ENCODE measurements at regions not wholly inside any gene's neighbourhood (a gene's known extent, or its start where the extent isn't known, plus 50 kb on each side); places are given as distances from the start of the nearest gene placed in this dataset.
A peak's percentile ranks its signal among the peaks of the same experiment; 100 is the strongest.

- TF ChIP-seq CTCF (IDR thresholded peaks at IDR 0.05; ENCODE audit: unreplicated experiment), result no peak
- H3K36me3 Mint-ChIP-seq (ENCODE audit: low read depth, unreplicated experiment), result no peaks in the 10 kb centered on the region
Observed at GRCh38 chrX:52261125-52261462, 76.4 kb downstream of the MAGED4 start.

GRCh38 chrX:52261463-52262194 lies 76.9 kb downstream of the MAGED4 start:
- no peaks in the 10 kb centered on the region for H3K9me3 Mint-ChIP-seq (ENCODE audit: unreplicated experiment)
- TF ChIP-seq CTCF (IDR thresholded peaks at IDR 0.05; ENCODE audit: unreplicated experiment), result peak; percentile 91
- peak overlapping the region; percentile 93 for H3K4me3 Mint-ChIP-seq (ENCODE audit: unreplicated experiment)
- no peaks in the 10 kb centered on the region for H3K36me3 Mint-ChIP-seq (ENCODE audit: low read depth, unreplicated experiment)
- H3K4me1 Mint-ChIP-seq (ENCODE audit: unreplicated experiment), result peaks cover 5% of the 10 kb centered on the region
- peaks cover 2% of the 10 kb centered on the region for H3K27me3 Mint-ChIP-seq (ENCODE audit: unreplicated experiment)
- H3K27ac Mint-ChIP-seq (ENCODE audit: unreplicated experiment), result peak overlapping the region; percentile 99
- peak; percentile 76 for DNase-seq (ENCODE audit: low spot score)

More at GRCh38 chrX:52261125-52261462, 76.4 kb downstream of the MAGED4 start:
- Mint-ChIP-seq H3K4me1 (ENCODE audit: unreplicated experiment) (peaks cover 5% of the 10 kb centered on the region), H3K27ac (ENCODE audit: unreplicated experiment) (peak overlapping the region; percentile 99), H3K9me3 (ENCODE audit: unreplicated experiment) (no peaks in the 10 kb centered on the region), H3K27me3 (ENCODE audit: unreplicated experiment) (peaks cover 2% of the 10 kb centered on the region), H3K4me3 (ENCODE audit: unreplicated experiment) (peak overlapping the region; percentile 93)
- DNase-seq (ENCODE audit: low spot score), result no peak

GRCh38 chrX:52262195-52262546 lies 77.5 kb downstream of the MAGED4 start:
- Mint-ChIP-seq H3K9me3 (ENCODE audit: unreplicated experiment) (no peaks in the 10 kb centered on the region), H3K36me3 (ENCODE audit: low read depth, unreplicated experiment) (no peaks in the 10 kb centered on the region), H3K27me3 (ENCODE audit: unreplicated experiment) (peaks cover 2% of the 10 kb centered on the region), H3K27ac (ENCODE audit: unreplicated experiment) (peak overlapping the region; percentile 91), H3K4me1 (ENCODE audit: unreplicated experiment) (peaks cover 5% of the 10 kb centered on the region), H3K4me3 (ENCODE audit: unreplicated experiment) (peak overlapping the region; percentile 89)
- no peak for DNase-seq (ENCODE audit: low spot score)
- no peak for TF ChIP-seq CTCF (IDR thresholded peaks at IDR 0.05; ENCODE audit: unreplicated experiment)

GRCh38 chrX:52263417-52263816 lies 78.7 kb downstream of the MAGED4 start:
- H3K27me3 Mint-ChIP-seq (ENCODE audit: unreplicated experiment), result peaks cover 2% of the 10 kb centered on the region
- DNase-seq (ENCODE audit: low spot score), result no peak

More at GRCh38 chrX:52263417-52263816, 78.7 kb downstream of the MAGED4 start:
- Mint-ChIP-seq H3K9me3 (ENCODE audit: unreplicated experiment) (no peaks in the 10 kb centered on the region), H3K27ac (ENCODE audit: unreplicated experiment) (no peak overlapping the region), H3K36me3 (ENCODE audit: low read depth, unreplicated experiment) (no peaks in the 10 kb centered on the region), H3K4me3 (ENCODE audit: unreplicated experiment) (no peak overlapping the region), H3K4me1 (ENCODE audit: unreplicated experiment) (peaks cover 5% of the 10 kb centered on the region)
- TF ChIP-seq CTCF (IDR thresholded peaks at IDR 0.05; ENCODE audit: unreplicated experiment), result no peak
